ENCODE measurements at regions not wholly inside any gene's neighbourhood (a gene's known extent, or its start where the extent isn't known, plus 50 kb on each side); places are given as distances from the start of the nearest gene placed in this dataset.
"Not testable (repeated sequence)": the region's sequence is repeated elsewhere in the genome, so short reads cannot be mapped to it uniquely, and the experiment has no call there.

GRCh38 chr4:10891866-10892265 is 207.3 kb upstream of the CLNK start:
- intact Hi-C loops (cut with DNase I) = no loop called here

GRCh38 chr4:10889819-10890218 is 205.3 kb upstream of the CLNK start:
- intact Hi-C loops (cut with DNase I) = no loop called here

More at GRCh38 chr4:10891866-10892265, 207.3 kb upstream of the CLNK start:
- no peak for DNase-seq

GRCh38 chr4:10879411-10880110 is 195.0 kb upstream of the CLNK start:
- no peak for DNase-seq
- intact Hi-C loops (cut with DNase I) = no loop called here

More at GRCh38 chr4:10889819-10890218, 205.3 kb upstream of the CLNK start:
- DNase-seq = no peak

- intact Hi-C loops (cut with DNase I) = no loop called here
- DNase-seq = no peak
Measured at GRCh38 chr4:10878861-10879260, 194.3 kb upstream of the CLNK start.

GRCh38 chr4:10877076-10877475 is 192.5 kb upstream of the CLNK start:
- DNase-seq = no peak
- intact Hi-C loops (cut with DNase I) = no loop called here

- no peak for DNase-seq
- intact Hi-C loops (cut with DNase I) = no loop called here
Measured at GRCh38 chr4:10875144-10875799, 190.7 kb upstream of the CLNK start.

GRCh38 chr4:10873809-10874208 is 189.2 kb upstream of the CLNK start:
- intact Hi-C loops (cut with DNase I) = no loop called here
- DNase-seq = no peak

GRCh38 chr4:10872833-10873517 is 188.4 kb upstream of the CLNK start:
- intact Hi-C loops (cut with DNase I) = no loop called here
- DNase-seq = no peak

GRCh38 chr4:10866666-10867065 is 182.1 kb upstream of the CLNK start:
- intact Hi-C loops (cut with DNase I) = no loop called here
- no peak for DNase-seq

GRCh38 chr4:10861036-10861435 is 176.5 kb upstream of the CLNK start:
- intact Hi-C loops (cut with DNase I) = no loop called here

GRCh38 chr4:10856271-10856782 is 171.8 kb upstream of the CLNK start:
- DNase-seq = no peak

More at GRCh38 chr4:10861036-10861435, 176.5 kb upstream of the CLNK start:
- DNase-seq = no peak

GRCh38 chr4:10853196-10853595 is 168.6 kb upstream of the CLNK start:
- DNase-seq = no peak
- intact Hi-C loops (cut with DNase I) = no loop called here

More at GRCh38 chr4:10856271-10856782, 171.8 kb upstream of the CLNK start:
- intact Hi-C loops (cut with DNase I) = no loop called here

GRCh38 chr4:10841697-10842096 is 157.1 kb upstream of the CLNK start:
- intact Hi-C loops (cut with DNase I) = no loop called here

GRCh38 chr4:10837151-10837550 is 152.6 kb upstream of the CLNK start:
- intact Hi-C loops (cut with DNase I) = no loop called here
- DNase-seq = no peak

More at GRCh38 chr4:10841697-10842096, 157.1 kb upstream of the CLNK start:
- no peak for DNase-seq

GRCh38 chr4:10832806-10833628 is 148.4 kb upstream of the CLNK start:
- intact Hi-C loops (cut with DNase I) = no loop called here
- peak in 1 of 42 donors; percentile 13 for DNase-seq

- DNase-seq = no peak
- intact Hi-C loops (cut with DNase I) = no loop called here
Measured at GRCh38 chr4:10831727-10832408, 147.3 kb upstream of the CLNK start.

GRCh38 chr4:10828918-10829538 is 144.5 kb upstream of the CLNK start:
- intact Hi-C loops (cut with DNase I); DNase-seq: not testable (repeated sequence)

GRCh38 chr4:10821826-10822225 is 137.3 kb upstream of the CLNK start:
- intact Hi-C loops (cut with DNase I) = no loop called here
- no peak for DNase-seq
